ENCODE measurements at regions not wholly inside any gene's neighbourhood (a gene's known extent, or its start where the extent isn't known, plus 50 kb on each side); places are given as distances from the start of the nearest gene placed in this dataset.
A peak's percentile ranks its signal among the peaks of the same experiment; 100 is the strongest.
"Not testable (repeated sequence)": the region's sequence is repeated elsewhere in the genome, so short reads cannot be mapped to it uniquely, and the experiment has no call there.

GRCh38 chr4:118410138-118410537 is 57.3 kb upstream of the PRSS12 start:
- DNase-seq, result peak; percentile 83

- peak; percentile 65 for DNase-seq
Measured at GRCh38 chr4:118417325-118417724, 64.5 kb upstream of the PRSS12 start.

DNA sequence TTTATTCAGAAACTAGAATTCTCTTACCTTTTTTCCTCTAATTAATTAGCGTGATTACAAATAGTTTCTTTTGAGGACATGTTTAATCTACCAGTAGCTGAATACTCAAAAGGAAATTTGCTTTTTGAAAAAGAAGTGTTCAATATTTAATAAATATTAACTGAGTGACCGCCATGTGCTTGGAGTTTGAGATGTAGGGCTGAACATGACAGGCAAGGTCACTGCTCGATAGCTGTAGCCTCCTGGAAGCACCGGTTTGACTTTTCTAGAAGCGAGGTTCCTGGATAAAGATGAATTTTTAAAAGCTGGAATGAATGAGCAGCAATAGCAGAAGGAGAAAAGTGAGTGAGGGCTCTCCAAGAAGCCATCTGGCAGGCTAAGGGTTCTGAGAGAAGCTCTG is 65.0 kb upstream of the PRSS12 start:
- not testable (repeated sequence) for DNase-seq

DNA sequence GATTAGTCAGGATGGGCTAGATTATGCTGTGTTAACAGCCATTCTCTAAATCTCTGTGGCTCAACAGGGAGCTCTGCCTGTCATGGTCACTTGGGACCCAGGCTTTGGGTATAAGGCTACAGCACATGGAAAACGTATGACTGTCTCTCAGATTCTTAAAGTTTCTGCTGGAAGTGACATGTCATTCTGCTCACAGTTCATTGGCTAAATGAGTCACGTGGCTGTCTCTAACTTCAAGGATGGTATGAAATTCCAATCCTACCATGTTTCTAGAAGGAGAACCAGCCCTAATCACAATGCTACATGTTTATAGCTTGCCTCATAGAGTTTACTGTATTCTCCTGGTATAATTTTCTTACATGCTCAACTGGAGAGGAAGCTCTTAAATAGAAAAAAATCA is 65.6 kb upstream of the PRSS12 start:
- not testable (repeated sequence) for DNase-seq

GRCh38 chr4:118419626-118420025 is 66.8 kb upstream of the PRSS12 start:
- peak; percentile 54 for DNase-seq

DNA sequence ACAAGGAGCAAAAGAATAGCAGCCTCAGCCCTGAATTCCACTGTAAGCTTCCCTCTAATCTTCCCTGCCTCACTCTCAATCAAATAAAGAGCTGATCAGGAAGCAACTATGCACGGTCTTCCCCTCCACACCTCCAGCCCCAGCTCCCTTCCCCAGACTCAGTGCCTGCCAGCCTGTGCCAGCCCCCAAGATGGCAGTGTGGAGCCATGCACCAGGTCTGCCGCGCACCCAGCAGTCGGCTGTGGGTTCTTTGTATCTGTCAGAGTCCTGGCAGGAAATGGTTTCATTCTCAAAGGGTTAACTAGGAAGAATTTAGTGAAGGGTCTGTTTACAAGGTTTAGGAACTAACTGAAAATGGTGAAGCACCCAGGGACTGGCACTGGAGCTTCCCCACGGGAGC is 71.3 kb upstream of the PRSS12 start:
- peak; percentile 60 for DNase-seq

- not testable (repeated sequence) for DNase-seq
Measured at GRCh38 chr4:118428881-118429280, 76.1 kb upstream of the PRSS12 start.

DNA sequence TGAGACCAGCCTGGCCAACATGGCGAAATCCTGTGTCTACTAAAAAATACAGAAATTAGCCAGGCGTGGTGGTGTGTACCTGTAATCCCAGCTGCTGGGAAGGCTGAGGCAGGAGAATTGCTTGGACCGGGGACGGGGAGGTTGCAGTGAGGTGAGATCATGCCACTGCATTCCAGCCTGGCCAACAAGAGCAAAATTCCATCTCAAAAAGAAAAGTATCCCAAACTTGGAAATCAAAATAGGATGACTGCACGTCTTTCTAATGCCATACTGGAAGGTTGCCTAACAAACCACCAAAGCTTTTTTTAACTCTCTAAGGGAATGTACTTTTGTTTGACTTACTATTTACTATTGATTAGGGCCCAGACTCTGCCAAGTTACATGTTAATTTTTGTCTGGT is 79.6 kb upstream of the PRSS12 start:
- not testable (repeated sequence) for DNase-seq

- DNase-seq, result not testable (repeated sequence)
Measured at GRCh38 chr4:118433612-118434375, 81.0 kb upstream of the PRSS12 start.

GRCh38 chr4:118435415-118435814 is 82.6 kb upstream of the PRSS12 start:
- DNase-seq, result not testable (repeated sequence)

GRCh38 chr4:118442115-118442837 is 89.5 kb upstream of the PRSS12 start:
- not testable (repeated sequence) for DNase-seq

GRCh38 chr4:118447397-118447796 is 94.6 kb upstream of the PRSS12 start:
- not testable (repeated sequence) for DNase-seq

DNA sequence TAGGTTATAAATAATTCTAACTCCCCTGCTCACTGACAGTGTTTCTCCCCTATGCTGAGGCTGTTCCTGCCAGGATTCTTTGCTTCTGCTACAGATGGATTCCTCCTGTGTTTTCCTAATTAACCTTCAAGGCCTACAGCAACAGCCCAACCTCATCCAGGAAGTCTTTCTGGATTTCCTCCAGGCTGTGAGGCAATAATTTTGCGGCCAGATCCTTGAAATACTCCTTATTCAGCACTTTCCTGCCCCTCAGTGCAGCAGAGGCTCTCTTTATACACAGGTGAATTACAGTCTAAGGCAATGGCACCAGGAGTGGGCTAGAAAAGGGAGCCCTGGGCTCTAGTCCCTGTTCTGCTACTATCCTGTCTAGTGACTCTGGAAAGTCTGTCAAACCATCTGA is 102.1 kb upstream of the PRSS12 start:
- DNase-seq, result peak; percentile 12

GRCh38 chr4:118461435-118461834 is 108.6 kb upstream of the PRSS12 start:
- DNase-seq, result peak; percentile 17

GRCh38 chr4:118465831-118466230 is 113.0 kb upstream of the PRSS12 start:
- peak; percentile 64 for DNase-seq

DNA sequence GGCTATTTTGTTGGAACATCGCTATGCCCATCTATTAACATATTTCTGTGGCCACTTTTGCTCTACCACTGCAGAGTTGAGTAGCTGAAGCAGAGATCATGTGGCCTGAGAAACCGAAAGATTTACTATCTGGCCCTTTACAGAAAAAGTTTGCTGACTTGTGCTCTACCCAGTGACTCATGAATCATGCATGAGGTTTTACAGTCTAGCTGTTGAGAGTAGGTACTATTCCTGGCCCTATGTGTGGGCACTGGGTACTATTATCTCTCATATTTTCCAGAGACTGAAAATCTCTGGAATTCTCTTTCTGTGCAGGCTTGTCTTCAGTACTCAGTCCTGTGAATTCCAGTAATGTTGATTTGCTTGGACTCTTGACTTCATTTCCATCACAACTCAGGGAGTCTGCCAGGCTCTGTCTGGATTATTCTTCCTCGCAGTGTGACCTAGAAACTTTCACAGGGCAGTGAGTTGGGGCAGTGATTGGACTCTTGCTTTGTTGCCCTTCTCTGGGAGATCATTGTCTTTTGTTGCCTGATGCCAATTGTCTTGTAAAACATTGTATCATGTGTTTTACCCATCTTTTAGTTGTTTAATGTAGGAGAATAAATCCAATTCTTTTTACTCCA is 121.3 kb upstream of the PRSS12 start:
- DNase-seq, result peak; percentile 76

- DNase-seq, result peak; percentile 38
Measured at GRCh38 chr4:118474771-118475170, 122.0 kb upstream of the PRSS12 start.

- not testable (repeated sequence) for DNase-seq
Measured at GRCh38 chr4:118475901-118476300, 123.1 kb upstream of the PRSS12 start.

- not testable (repeated sequence) for DNase-seq
Measured at GRCh38 chr4:118477826-118478225, 125.0 kb upstream of the PRSS12 start.

DNA sequence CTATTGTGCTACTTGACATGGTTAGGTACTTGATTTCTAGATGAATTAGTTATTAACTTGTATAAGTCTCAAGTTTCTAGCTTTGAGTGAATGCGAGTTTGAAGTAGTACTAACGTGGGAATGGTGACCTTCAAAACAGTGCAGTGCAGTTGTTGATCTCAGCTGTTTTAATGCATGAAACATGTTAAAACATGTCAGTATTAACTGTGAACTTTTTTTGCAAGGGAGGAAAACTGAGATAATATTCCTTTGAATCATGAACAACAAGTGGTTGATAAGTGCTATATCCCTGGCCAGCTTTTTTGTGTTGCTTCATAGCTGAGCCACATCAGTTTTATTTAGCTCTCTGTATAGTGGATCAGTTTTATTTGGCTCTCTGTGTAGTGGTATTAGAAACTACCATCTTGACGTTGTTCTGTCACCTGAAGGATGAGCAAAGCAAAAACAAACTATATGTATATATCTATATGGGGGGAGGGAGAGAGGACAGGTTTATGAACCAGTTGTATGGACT is 133.1 kb upstream of the PRSS12 start:
- not testable (repeated sequence) for DNase-seq

GRCh38 chr4:118492963-118493362 is 140.2 kb upstream of the PRSS12 start:
- DNase-seq, result not testable (repeated sequence)

DNA sequence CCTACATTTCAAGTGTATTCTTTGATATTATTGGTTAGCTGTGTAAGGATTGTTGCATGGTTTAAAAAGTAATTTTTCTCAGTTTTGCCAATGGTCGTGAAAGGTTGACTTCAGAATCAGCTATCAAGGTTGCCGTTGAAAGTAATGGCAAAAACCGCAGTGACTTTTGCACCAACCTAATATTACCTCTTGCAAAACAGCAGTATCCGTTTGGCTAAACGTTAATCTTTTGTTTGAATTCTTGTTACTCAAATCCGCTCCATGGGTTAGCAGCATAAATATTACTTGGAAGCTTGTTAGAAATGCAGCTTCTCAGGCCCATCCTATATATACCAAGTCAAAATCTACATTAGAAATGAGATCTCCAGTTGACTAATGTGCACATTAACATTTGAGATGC is 141.6 kb upstream of the PRSS12 start:
- DNase-seq, result not testable (repeated sequence)

DNA sequence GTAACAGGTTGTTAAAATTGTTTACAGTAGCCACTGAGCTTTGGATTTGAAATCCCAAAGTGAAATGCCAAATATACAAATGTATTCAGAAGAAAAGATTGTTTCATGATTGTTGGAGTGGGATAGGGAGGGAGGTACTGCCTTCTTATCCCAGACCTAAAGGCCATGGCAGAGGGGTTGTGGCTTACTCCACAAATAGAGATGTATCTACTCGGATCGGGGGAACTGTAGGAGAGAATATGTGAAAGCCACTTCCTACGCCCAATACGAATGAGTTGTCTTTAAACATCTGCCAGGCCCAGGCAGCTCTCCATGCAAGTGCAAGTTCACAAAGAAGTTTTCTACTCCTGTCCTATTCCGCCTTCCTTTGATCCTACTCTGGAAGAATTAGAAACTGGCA is 150.2 kb upstream of the PRSS12 start:
- not testable (repeated sequence) for DNase-seq

All from EL (cell line).